AG09319 (cell line): ENCODE measurements at regions not wholly inside any gene's neighbourhood (a gene's known extent, or its start where the extent isn't known, plus 50 kb on each side); places are given as distances from the start of the nearest gene placed in this dataset.

Source experiments
- DNase-seq: peaks from one replicate; pipeline ENCODE4 v3.0.0-alpha.2; 2010; ENCODE audit warnings: low read depth; ENCODE audit errors: extremely low read depth
- TF ChIP-seq, protein P1 (sequence below): IDR thresholded peaks from 2 replicates; pipeline ENCODE4 v1.5.1; 2011; ENCODE audit warnings: low read depth, mild to moderate bottlenecking, inconsistent platforms, low read length, moderate library complexity

DNA sequence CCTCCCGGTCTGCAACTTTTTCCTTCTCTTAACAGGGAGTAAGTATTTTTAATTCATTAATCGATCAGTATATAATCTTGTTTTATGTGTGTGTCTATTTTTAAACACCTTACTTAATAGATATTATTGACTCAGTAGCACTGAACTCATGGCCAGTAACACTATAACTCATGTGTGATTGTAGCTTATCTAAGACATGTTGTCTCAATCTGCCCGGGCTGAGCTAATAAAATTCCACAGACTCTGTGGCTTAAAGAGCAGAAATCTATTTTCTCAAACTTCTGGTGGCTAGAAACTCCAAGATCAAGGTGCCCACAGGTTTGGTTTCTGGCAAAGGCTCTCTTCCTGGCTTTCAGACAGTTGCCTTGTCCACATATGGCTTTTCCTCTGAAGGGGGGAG, 68.8 kb upstream of the TNFAIP3 start:
- no peak for DNase-seq
- TF ChIP-seq, protein P1, sequence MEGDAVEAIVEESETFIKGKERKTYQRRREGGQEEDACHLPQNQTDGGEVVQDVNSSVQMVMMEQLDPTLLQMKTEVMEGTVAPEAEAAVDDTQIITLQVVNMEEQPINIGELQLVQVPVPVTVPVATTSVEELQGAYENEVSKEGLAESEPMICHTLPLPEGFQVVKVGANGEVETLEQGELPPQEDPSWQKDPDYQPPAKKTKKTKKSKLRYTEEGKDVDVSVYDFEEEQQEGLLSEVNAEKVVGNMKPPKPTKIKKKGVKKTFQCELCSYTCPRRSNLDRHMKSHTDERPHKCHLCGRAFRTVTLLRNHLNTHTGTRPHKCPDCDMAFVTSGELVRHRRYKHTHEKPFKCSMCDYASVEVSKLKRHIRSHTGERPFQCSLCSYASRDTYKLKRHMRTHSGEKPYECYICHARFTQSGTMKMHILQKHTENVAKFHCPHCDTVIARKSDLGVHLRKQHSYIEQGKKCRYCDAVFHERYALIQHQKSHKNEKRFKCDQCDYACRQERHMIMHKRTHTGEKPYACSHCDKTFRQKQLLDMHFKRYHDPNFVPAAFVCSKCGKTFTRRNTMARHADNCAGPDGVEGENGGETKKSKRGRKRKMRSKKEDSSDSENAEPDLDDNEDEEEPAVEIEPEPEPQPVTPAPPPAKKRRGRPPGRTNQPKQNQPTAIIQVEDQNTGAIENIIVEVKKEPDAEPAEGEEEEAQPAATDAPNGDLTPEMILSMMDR = no peak

DNA sequence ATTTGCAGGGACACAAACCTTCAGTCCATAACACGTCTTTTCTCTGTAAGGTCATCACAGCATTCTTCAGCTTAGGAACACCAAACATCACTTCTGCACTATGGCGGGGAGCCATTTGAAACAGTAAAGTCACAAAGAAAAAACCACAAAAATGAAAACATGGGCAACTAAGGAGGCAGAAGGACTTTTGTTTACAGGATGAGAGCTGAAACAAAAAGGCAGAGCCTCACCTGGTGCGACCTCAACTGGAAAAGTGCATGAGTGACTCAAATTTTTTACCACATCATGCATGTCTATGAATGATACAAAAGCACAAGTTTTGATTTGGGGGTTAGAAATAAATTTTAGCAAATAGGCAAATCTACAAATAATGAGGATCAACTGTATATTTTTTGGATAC, 68.2 kb upstream of the TNFAIP3 start:
- TF ChIP-seq, protein P1 = no peak

DNA sequence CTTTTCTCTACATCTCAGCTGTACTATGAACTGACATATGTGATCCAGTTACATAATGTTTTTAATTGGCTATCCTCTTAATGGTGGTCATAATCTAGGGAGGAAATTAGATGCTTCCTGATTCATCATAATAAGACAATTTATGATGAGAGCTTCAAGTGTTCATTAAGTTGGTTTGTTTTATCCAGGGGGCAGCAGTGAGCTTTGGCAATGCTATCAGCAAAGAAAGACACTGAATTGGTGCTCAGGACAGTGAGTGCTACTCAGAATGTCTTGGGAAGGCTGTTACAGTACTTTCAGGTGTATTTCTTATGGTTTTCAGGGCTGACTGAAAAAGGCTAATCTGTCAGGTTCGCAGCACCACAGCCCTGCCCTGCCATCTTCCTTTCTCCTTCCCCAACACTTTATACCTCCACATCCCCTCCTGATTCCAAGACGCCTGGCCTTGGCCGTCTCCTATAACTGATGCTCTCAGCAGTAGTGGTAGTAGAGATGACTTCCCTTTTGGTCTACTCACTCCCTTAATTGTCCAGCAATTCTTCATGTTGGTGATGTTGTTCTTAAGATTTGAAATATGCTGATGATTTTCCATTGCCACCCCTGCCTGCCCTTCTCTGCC, 67.0 kb upstream of the TNFAIP3 start:
- no peak for DNase-seq
- TF ChIP-seq, protein P1 = peak; percentile 48

More for the DNA sequence above, 68.2 kb upstream of the TNFAIP3 start:
- no peak for DNase-seq

DNA sequence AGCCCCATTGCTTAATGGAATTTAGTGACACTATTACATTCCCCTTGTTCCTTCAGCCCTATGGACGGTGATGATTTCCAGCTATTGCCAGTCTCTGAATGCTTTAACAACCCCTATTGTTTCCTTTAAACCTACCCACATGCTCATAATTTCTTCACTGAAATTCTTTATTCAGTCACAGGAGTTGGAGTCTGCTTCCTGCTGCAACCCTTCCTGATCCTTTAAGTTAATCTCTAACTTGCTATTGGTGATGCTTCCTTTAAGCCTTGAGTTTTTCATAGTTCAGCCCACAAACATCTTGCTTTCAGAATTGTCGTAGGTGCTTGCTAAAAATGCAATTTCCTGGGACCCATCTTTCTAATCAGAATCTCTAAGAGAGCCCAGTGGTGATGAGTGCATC, 66.3 kb upstream of the TNFAIP3 start:
- no peak for DNase-seq
- TF ChIP-seq, protein P1 = no peak

DNA sequence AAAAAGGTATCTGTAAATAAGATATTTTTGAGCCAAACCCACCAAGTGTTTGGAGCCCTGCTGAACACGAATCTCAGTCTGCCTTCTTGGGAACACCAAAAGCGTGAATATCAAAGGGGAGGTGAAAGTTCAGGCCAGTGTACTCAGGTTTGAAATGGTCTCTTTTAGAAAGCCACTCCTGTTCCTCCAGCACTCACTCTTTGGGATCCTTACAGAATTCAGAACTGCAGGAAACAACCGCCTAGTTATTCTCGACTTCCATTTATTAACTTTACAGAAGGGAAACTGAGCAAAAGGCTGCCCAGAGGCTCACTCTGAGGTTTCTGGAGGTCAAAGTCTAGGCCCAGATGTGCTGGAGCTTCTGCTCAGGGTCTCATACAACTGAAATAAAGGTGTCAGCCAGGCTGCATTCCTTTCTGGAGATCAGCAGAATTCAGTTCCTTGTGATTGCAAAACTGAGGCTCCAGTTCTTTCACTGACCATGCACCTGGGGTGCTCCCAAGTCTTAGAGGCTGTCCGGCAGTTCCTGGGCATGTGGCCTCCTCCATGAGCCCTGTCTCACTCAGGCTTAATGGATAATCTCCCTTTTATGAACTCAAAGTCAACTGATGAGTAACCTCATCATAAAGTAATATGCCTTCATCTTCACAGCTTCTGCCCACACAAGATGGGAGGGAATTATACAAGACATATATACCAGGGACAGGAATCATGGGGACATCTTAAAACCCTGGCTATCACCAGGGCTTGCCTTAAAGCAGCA, 65.5 kb upstream of the TNFAIP3 start:
- DNase-seq = no peak
- TF ChIP-seq, protein P1 = no peak

DNA sequence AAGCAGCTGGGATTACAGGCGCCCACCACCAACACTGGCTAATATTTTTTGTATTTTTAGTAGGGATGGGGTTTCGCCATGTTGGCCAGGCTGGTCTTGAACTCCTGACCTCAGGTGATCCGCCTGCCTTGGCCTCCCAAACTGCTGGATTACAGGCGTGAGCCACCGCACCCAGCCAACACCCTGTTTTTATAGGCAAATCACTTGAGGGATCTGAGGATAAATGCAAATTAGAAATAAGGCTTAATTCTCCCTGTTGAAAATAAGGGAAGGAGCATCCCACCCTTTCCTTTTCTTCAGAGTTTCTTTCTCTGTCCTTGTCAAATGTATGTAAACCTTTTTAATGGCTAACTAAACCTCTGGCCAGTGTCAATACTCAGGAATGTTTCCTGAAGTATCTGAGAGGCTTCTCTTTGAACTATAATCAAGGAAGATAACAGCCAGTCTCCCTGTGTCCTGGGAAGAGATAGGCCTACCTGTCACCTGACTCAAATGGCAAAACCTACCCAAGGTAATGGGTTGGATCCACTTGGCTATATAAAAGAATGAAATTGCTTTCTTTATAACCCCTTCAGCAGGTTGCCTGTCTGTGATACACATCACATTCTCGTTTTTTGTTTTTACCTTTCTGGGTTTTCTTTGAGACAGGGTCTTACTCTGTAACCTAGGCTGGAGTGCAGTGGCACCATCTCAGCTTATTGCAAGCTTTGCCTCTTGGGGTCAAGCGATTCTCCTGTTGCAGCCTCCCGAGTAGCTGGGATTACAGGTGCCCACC, 64.5 kb upstream of the TNFAIP3 start:
- TF ChIP-seq, protein P1 = no peak
- DNase-seq = no peak

DNA sequence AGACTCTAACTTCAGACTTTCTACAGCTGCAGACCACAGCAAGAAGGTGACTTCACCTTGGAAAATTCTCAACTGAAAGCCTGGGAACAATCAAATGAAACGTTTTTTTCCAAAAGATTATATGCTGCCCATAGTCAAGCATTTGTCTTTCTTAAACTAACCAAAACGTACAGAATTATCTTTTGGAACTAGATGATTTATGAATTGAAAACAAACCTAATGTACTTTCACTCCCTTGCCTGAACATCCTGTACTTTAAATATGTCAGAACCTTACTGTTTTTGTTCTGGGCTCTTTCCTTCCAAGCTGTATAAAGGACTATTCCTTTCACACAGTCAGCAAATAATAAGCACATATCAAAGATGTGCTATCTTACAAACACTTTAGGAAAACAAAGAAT, 62.4 kb upstream of the TNFAIP3 start:
- TF ChIP-seq, protein P1 = no peak
- DNase-seq = no peak
